HepG2 (cell line): ENCODE measurements at regions not wholly inside any gene's neighbourhood (a gene's known extent, or its start where the extent isn't known, plus 50 kb on each side); places are given as distances from the start of the nearest gene placed in this dataset.

Source experiments
- ATAC-seq: fragments of 200-7000 bp; cut with Tn5 transposase; 3 replicates; pipeline ENCODE4 v1.9.1; 2020; ENCODE audit warnings: mild to moderate bottlenecking, moderate library complexity
- BruUV-seq: library from RNA; stranded (reverse); fragments of 400-500 nt; replicated peaks from 2 replicates; lab custom pipeline; 2021; lab: Mats Ljungman, UMichigan
- CTCF ChIA-PET: fragments of 300-600 bp; formaldehyde crosslinking; extraction: SDS; loops from one replicate; lab custom pipeline; 2021; ENCODE audit warnings: low total read pairs, inconsistent platforms, low intra/inter-chr PET ratio; lab: Yijun Ruan, JAX
- POLR2A ChIA-PET: fragments of 350-600 bp; sonication (Branson Sonifier 250); formaldehyde crosslinking; loops from one replicate; lab custom pipeline; 2020; ENCODE audit warnings: antibody characterized with exemption, inconsistent platforms; lab: Yijun Ruan, JAX
- DNase-seq: peaks from one replicate; pipeline ENCODE4 v3.0.0-alpha.2; 2015; ENCODE audit warnings: low spot score
- FAIRE-seq: peaks from 3 replicates; lab custom pipeline; 2011; peaks lifted over from hg19 to GRCh38; lab: Jason Lieb, UNC
- H2AFZ ChIP-seq: one replicate; pipeline ENCODE4 v1.6.1; 2011; ENCODE audit warnings: low read length, inconsistent platforms
- H3K27ac ChIP-seq: fragments of 300-600 bp; 3 replicates; pipeline ENCODE4 v1.8.0; 2011; ENCODE audit warnings: mixed run types, mild to moderate bottlenecking, mixed read lengths, low read length, inconsistent platforms; ENCODE audit not compliant: insufficient read depth; ENCODE audit errors: extremely low read length
- H3K27me3 ChIP-seq, 2 experiments: fragments of 200-600 bp in 1 of 2; 2 replicates in 1 of 2; 3 replicates in 1 of 2; pipeline versions ENCODE4 v1.6.0 to v1.8.0; 2011; ENCODE audit warnings: low read length in 2 of 2, mild to moderate bottlenecking in 2 of 2, moderate library complexity in 2 of 2, inconsistent platforms in 1 of 2; ENCODE audit not compliant: insufficient read depth in 2 of 2, control insufficient read depth in 1 of 2
- H3K36me3 ChIP-seq, 2 experiments: fragments of 200-600 bp in 1 of 2; replicated peaks in 1 of 2; 2 replicates in 1 of 2; 3 replicates in 1 of 2; pipeline versions ENCODE4 v1.5.1 to v1.8.0; 2011; ENCODE audit warnings: low read length in 2 of 2, inconsistent platforms in 1 of 2; ENCODE audit not compliant: insufficient read depth in 2 of 2, control insufficient read depth in 1 of 2
- H3K4me1 ChIP-seq: 2 replicates; pipeline ENCODE4 v1.5.1; 2012; ENCODE audit warnings: low read length, inconsistent platforms; ENCODE audit not compliant: insufficient read depth
- H3K4me2 ChIP-seq: 2 replicates; pipeline ENCODE4 v1.6.0; 2011; ENCODE audit warnings: low read depth, low read length, inconsistent platforms
- H3K4me3 ChIP-seq, 3 experiments: fragments of 200-600 bp in 1 of 3; sonication (generic), shearing (Covaris generic) in 1 of 3; replicated peaks in 1 of 3; 2 replicates each; pipeline ENCODE4 v1.5.1; 2011 to 2016; ENCODE audit warnings: low read length in 3 of 3, inconsistent platforms in 2 of 3, low read depth in 2 of 3, mild to moderate bottlenecking in 2 of 3, control low read depth in 1 of 3, mixed read lengths in 1 of 3; ENCODE audit not compliant: insufficient read depth in 1 of 3
- H3K79me2 ChIP-seq: one replicate; pipeline ENCODE4 v1.6.1; 2011; ENCODE audit warnings: low read length, inconsistent platforms; ENCODE audit not compliant: insufficient read depth
- H3K9ac ChIP-seq: 2 replicates; pipeline ENCODE4 v1.6.0; 2011; ENCODE audit warnings: mild to moderate bottlenecking, low read depth, low read length, inconsistent platforms; ENCODE audit not compliant: insufficient read depth
- H3K9me3 ChIP-seq: 2 replicates; pipeline ENCODE4 v1.5.1; 2012; ENCODE audit warnings: mild to moderate bottlenecking, low read length
- H4K20me1 ChIP-seq: 2 replicates; pipeline ENCODE4 v1.6.0; 2011; ENCODE audit warnings: inconsistent platforms, mild to moderate bottlenecking, low read length, moderate library complexity; ENCODE audit not compliant: insufficient read depth
- NCOA1 ChIP-seq: sonication (generic); formaldehyde crosslinking; IDR thresholded peaks from 2 replicates; pipeline ENCODE4 v1.9.0; 2021; ENCODE audit warnings: missing genetic modification reagents
- NR1H2 ChIP-seq: sonication (generic); formaldehyde crosslinking; IDR thresholded peaks from 2 replicates; pipeline ENCODE4 v1.8.1; 2022; ENCODE audit warnings: low read depth, missing genetic modification reagents, borderline replicate concordance
- TBX2 ChIP-seq: sonication (generic); formaldehyde crosslinking; IDR thresholded peaks from 2 replicates; pipeline ENCODE4 v1.5.0; 2020; ENCODE audit warnings: missing genetic modification reagents, mild to moderate bottlenecking, borderline replicate concordance
- THYN1 ChIP-seq: sonication (generic); formaldehyde crosslinking; IDR thresholded peaks from 2 replicates; pipeline ENCODE4 v1.8.1; 2023; ENCODE audit warnings: low read depth, mild to moderate bottlenecking, moderate library complexity, missing genetic modification reagents, borderline replicate concordance
- YEATS4 ChIP-seq: sonication (generic); formaldehyde crosslinking; IDR thresholded peaks from 2 replicates; pipeline ENCODE4 v1.4.0; 2020; ENCODE audit warnings: missing genetic modification reagents, borderline replicate concordance
- ZKSCAN5 ChIP-seq: sonication (generic); formaldehyde crosslinking; IDR thresholded peaks from 2 replicates; pipeline ENCODE4 v1.5.1; 2020; ENCODE audit warnings: mild to moderate bottlenecking, missing genetic modification reagents
- ZNF282 ChIP-seq: fragments of 450-650 bp; IDR thresholded peaks from 2 replicates; pipeline ENCODE4 v1.6.1; 2018; ENCODE audit not compliant: partially characterized antibody
- ZSCAN25 ChIP-seq: sonication (generic); formaldehyde crosslinking; IDR thresholded peaks from 2 replicates; pipeline ENCODE4 v1.8.0; 2022; ENCODE audit warnings: mild to moderate bottlenecking, missing genetic modification reagents
- WGBS: methylation state at CpG from one replicate; pipeline ENCODE4 v1.1.6; 2017; ENCODE audit warnings: low lambda C conversion rate; 5-methylcytosine and 5-hydroxymethylcytosine counted together
- in situ Hi-C: cut with HindIII; loops from 2 replicates; pipeline ENCODE4 v1.10.0; 2017; ENCODE audit warnings: low pct_unique_long_range_greater_than_20kb; ENCODE audit not compliant: extremely low pct_ligation_motif_present
- intact Hi-C: fragments of 100-400 bp; cut with micrococcal nuclease; formaldehyde crosslinking; loops from one replicate; pipeline ENCODE4 v1.10.0; 2022; ENCODE audit not compliant: unreplicated experiment
- TF ChIP-seq, protein P1 (sequence below): sonication (generic); formaldehyde crosslinking; IDR thresholded peaks from 2 replicates; pipeline ENCODE4 v1.4.0; 2020; ENCODE audit warnings: missing genetic modification reagents
- TF ChIP-seq, protein P2 (sequence below): sonication (generic); formaldehyde crosslinking; IDR thresholded peaks from 2 replicates; pipeline ENCODE4 v1.4.0; 2020; ENCODE audit warnings: missing genetic modification reagents, borderline replicate concordance
- TF ChIP-seq, protein P3 (sequence below): sonication (generic); formaldehyde crosslinking; conservative IDR thresholded peaks from 2 replicates; pipeline ENCODE4 v1.4.0; 2020; ENCODE audit warnings: missing genetic modification reagents
- TF ChIP-seq, protein P4 (sequence below): sonication (generic); formaldehyde crosslinking; IDR thresholded peaks from 2 replicates; pipeline ENCODE4 v1.5.1; 2020; ENCODE audit warnings: mild to moderate bottlenecking, missing genetic modification reagents, borderline replicate concordance
- TF ChIP-seq, protein P5 (sequence below): IDR thresholded peaks from 2 replicates; pipeline ENCODE4 v1.6.1; 2016; ENCODE audit warnings: missing biosample characterization, missing genetic modification reagents, low read depth

DNA sequence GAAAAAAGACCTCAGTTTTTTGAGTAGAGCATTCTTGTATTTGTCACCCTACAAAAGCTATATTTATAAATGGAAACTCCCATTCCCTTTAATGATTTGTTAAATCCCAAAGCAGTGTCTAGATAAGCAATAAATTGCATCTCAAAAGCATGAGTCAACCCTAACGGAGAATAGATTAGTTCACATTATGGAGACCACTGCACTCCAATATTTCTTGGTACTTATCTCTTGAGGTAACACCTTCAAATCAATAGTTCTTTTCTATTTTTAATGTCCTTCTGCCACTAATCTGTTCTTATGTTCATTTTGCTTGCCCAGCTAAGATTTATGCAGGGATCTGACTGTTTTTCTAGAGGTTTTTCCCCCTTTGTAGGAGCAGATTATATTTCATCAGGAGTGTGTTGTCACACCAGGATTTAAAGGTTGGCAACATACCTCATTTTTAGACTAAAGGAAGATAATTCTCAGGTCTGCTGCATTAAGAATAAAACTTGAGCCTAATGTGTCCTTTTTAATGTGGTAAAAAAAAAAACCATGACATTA is 91.4 kb upstream of the ADGRG2 start (continued):
- TF ChIP-seq, protein P1, sequence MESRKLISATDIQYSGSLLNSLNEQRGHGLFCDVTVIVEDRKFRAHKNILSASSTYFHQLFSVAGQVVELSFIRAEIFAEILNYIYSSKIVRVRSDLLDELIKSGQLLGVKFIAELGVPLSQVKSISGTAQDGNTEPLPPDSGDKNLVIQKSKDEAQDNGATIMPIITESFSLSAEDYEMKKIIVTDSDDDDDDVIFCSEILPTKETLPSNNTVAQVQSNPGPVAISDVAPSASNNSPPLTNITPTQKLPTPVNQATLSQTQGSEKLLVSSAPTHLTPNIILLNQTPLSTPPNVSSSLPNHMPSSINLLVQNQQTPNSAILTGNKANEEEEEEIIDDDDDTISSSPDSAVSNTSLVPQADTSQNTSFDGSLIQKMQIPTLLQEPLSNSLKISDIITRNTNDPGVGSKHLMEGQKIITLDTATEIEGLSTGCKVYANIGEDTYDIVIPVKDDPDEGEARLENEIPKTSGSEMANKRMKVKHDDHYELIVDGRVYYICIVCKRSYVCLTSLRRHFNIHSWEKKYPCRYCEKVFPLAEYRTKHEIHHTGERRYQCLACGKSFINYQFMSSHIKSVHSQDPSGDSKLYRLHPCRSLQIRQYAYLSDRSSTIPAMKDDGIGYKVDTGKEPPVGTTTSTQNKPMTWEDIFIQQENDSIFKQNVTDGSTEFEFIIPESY, result no peak
- TF ChIP-seq YEATS4 (CRISPR knock-in tag) (no peak), ZKSCAN5 (CRISPR knock-in tag) (no peak), NCOA1 (no peak), THYN1 (CRISPR knock-in tag) (no peak), NR1H2 (CRISPR knock-in tag) (no peak), ZSCAN25 (CRISPR knock-in tag) (no peak)

DNA sequence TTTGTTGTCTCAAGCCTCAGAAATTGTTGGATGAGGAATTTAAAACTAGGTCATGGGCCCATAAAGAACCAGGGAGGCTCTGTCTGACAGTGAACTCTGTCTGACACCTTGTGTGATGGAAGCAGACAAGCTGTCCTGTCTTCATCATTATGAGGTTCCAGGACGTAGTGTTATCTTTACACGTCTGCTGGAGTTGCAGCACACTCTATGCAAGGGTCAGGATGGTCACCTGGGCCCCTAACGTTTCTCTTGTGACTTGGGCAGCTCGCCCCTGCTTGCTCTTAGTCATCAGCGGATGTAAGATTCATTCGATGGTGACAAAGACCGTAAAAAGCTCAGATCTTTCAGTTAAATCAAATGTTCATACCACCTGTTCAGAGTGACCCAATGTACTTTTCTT is 92.0 kb upstream of the ADGRG2 start:
- H2AFZ ChIP-seq, result no peak overlapping the region
- in situ Hi-C loops, result no loop called here
- intact Hi-C loops, result no loop called here
- no peaks in the 10 kb centered on the region for H3K27me3 ChIP-seq
- no peak overlapping the region for H3K9ac ChIP-seq
- no peak overlapping the region for H3K4me3 ChIP-seq
- no peaks in the 10 kb centered on the region for H3K4me1 ChIP-seq
- CTCF ChIA-PET, result no interaction called here
- H3K79me2 ChIP-seq, result no peaks in the 10 kb centered on the region
- no peaks in the 10 kb centered on the region for H3K9me3 ChIP-seq
- no peaks in the 10 kb centered on the region for H3K36me3 ChIP-seq
- no TSS peak for BruUV-seq
- no peak overlapping the region for H3K4me2 ChIP-seq
- no peak for FAIRE-seq
- POLR2A ChIA-PET, result no interaction called here
- DNase-seq, result no peak
- 0% methylated on average over 3 of the region's 7 CpGs for WGBS
- no peak for ATAC-seq
- H3K27ac ChIP-seq, result no peak overlapping the region
- H4K20me1 ChIP-seq, result no peaks in the 10 kb centered on the region
- TF ChIP-seq ZNF282 (no peak), TBX2 (no peak)
- TF ChIP-seq, protein P2, sequence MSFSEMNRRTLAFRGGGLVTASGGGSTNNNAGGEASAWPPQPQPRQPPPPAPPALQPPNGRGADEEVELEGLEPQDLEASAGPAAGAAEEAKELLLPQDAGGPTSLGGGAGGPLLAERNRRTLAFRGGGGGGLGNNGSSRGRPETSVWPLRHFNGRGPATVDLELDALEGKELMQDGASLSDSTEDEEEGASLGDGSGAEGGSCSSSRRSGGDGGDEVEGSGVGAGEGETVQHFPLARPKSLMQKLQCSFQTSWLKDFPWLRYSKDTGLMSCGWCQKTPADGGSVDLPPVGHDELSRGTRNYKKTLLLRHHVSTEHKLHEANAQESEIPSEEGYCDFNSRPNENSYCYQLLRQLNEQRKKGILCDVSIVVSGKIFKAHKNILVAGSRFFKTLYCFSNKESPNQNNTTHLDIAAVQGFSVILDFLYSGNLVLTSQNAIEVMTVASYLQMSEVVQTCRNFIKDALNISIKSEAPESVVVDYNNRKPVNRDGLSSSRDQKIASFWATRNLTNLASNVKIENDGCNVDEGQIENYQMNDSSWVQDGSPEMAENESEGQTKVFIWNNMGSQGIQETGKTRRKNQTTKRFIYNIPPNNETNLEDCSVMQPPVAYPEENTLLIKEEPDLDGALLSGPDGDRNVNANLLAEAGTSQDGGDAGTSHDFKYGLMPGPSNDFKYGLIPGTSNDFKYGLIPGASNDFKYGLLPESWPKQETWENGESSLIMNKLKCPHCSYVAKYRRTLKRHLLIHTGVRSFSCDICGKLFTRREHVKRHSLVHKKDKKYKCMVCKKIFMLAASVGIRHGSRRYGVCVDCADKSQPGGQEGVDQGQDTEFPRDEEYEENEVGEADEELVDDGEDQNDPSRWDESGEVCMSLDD (CRISPR knock-in tag), result no peak
- TF ChIP-seq, protein P3, sequence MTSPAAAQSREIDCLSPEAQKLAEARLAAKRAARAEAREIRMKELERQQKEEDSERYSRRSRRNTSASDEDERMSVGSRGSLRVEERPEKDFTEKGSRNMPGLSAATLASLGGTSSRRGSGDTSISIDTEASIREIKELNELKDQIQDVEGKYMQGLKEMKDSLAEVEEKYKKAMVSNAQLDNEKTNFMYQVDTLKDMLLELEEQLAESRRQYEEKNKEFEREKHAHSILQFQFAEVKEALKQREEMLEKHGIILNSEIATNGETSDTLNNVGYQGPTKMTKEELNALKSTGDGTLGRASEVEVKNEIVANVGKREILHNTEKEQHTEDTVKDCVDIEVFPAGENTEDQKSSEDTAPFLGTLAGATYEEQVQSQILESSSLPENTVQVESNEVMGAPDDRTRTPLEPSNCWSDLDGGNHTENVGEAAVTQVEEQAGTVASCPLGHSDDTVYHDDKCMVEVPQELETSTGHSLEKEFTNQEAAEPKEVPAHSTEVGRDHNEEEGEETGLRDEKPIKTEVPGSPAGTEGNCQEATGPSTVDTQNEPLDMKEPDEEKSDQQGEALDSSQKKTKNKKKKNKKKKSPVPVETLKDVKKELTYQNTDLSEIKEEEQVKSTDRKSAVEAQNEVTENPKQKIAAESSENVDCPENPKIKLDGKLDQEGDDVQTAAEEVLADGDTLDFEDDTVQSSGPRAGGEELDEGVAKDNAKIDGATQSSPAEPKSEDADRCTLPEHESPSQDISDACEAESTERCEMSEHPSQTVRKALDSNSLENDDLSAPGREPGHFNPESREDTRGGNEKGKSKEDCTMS (CRISPR knock-in tag), result no peak
- TF ChIP-seq, protein P4, sequence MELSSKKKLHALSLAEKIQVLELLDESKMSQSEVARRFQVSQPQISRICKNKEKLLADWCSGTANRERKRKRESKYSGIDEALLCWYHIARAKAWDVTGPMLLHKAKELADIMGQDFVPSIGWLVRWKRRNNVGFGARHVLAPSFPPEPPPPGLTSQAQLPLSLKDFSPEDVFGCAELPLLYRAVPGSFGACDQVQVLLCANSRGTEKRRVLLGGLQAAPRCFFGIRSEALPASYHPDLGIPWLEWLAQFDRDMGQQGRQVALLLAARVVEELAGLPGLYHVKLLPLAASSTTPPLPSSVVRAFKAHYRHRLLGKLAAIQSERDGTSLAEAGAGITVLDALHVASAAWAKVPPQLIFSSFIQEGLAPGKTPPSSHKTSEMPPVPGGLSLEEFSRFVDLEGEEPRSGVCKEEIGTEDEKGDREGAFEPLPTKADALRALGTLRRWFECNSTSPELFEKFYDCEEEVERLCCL (CRISPR knock-in tag), result no peak
- TF ChIP-seq, protein P5, sequence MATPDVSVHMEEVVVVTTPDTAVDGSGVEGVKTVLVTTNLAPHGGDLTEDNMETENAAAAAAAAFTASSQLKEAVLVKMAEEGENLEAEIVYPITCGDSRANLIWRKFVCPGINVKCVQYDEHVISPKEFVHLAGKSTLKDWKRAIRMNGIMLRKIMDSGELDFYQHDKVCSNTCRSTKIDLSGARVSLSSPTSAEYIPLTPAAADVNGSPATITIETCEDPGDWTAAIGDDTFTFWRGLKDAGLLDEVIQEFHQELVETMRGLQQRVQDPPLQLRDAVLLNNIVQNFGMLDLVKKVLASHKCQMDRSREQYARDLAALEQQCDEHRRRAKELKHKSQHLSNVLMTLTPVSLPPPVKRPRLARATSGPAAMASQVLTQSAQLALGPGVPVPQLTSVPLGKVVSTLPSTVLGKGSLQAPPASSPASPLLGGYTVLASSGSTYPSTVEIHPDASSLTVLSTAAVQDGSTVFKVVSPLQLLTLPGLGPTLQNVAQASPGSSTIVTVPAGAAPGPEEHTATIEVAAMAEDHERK (CRISPR knock-in tag), result no peak
